ENCODE measurements at regions not wholly inside any gene's neighbourhood (a gene's known extent, or its start where the extent isn't known, plus 50 kb on each side); places are given as distances from the start of the nearest gene placed in this dataset.

DNA sequence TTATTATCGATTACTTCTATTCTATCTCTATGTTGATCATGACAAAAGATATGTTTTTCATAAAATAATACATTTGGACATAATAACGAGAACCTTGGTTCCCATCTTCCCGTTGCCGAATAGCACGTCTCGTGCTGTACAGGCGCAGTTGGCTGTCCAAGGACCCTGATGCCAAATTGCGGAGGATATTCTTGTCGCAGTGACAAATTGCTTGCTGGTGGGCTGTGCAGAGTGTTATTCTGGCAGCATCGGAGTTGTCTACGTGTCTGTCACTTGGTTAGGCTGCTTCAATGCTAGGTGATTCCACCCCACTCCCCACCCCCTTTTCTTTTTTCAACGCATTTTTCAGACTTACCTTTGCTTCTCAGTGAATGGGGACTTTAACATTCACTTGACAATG is 546.8 kb downstream of the PRKD1 start:
- Mint-ChIP-seq H3K36me3 (ENCODE audit: low read depth) (no peaks in the 10 kb centered on the region), H3K27me3 (ENCODE audit: low read depth) (peaks cover 12% of the 10 kb centered on the region), H3K27ac (ENCODE audit: unreplicated experiment) (no peak overlapping the region), H3K9me3 (peaks cover 5% of the 10 kb centered on the region), H3K4me1 (peaks cover 8% of the 10 kb centered on the region), H3K4me3 (no peak overlapping the region)
- no peak for DNase-seq (ENCODE audit: low read depth, low spot score)
- TF ChIP-seq, protein P1, sequence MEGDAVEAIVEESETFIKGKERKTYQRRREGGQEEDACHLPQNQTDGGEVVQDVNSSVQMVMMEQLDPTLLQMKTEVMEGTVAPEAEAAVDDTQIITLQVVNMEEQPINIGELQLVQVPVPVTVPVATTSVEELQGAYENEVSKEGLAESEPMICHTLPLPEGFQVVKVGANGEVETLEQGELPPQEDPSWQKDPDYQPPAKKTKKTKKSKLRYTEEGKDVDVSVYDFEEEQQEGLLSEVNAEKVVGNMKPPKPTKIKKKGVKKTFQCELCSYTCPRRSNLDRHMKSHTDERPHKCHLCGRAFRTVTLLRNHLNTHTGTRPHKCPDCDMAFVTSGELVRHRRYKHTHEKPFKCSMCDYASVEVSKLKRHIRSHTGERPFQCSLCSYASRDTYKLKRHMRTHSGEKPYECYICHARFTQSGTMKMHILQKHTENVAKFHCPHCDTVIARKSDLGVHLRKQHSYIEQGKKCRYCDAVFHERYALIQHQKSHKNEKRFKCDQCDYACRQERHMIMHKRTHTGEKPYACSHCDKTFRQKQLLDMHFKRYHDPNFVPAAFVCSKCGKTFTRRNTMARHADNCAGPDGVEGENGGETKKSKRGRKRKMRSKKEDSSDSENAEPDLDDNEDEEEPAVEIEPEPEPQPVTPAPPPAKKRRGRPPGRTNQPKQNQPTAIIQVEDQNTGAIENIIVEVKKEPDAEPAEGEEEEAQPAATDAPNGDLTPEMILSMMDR (conservative IDR thresholded peaks at IDR 0.05) = no peak

- H3K9me3 Mint-ChIP-seq = peaks cover 4% of the 10 kb centered on the region
- H3K36me3 Mint-ChIP-seq (ENCODE audit: low read depth) = no peaks in the 10 kb centered on the region
- DNase-seq (ENCODE audit: low read depth, low spot score) = no peak
- peaks cover 35% of the 10 kb centered on the region for H3K27me3 Mint-ChIP-seq (ENCODE audit: low read depth)
- H3K4me3 Mint-ChIP-seq = no peak overlapping the region
- no peak overlapping the region for H3K27ac Mint-ChIP-seq (ENCODE audit: unreplicated experiment)
- H3K4me1 Mint-ChIP-seq = peaks cover 19% of the 10 kb centered on the region
- TF ChIP-seq, protein P1 (conservative IDR thresholded peaks at IDR 0.05) = no peak
These were observed 539.1 kb downstream of the PRKD1 start for GRCh38 chr14:29388571-29388970.

GRCh38 chr14:29390081-29390832 is 537.4 kb downstream of the PRKD1 start:
- H3K27me3 Mint-ChIP-seq (ENCODE audit: low read depth) = peaks cover 36% of the 10 kb centered on the region
- H3K36me3 Mint-ChIP-seq (ENCODE audit: low read depth) = no peaks in the 10 kb centered on the region
- TF ChIP-seq, protein P1 (conservative IDR thresholded peaks at IDR 0.05) = no peak
- peak overlapping the region; percentile 28 for H3K4me3 Mint-ChIP-seq
- H3K27ac Mint-ChIP-seq (ENCODE audit: unreplicated experiment) = no peak overlapping the region
- peak; percentile 1 for DNase-seq (ENCODE audit: low read depth, low spot score)
- H3K4me1 Mint-ChIP-seq = peaks cover 19% of the 10 kb centered on the region
- peaks cover 4% of the 10 kb centered on the region for H3K9me3 Mint-ChIP-seq

DNA sequence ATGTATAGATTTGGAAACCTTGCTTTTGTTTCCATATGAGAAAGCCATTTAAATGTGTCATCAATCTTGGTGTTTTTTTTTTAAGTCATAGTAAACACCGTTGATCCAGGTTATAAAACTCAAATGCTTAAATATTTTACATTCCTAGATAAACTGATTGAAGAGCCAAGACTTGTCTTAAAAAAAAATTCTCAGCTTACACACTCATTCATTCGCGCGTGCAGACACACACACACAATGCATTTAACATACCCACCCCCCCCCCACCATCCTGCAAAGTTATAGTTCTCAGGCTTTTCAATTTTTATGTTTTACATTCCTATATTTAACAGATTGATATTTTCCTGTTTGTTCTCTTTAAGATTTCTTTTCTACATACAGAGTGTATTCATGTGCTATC is 536.4 kb downstream of the PRKD1 start:
- Mint-ChIP-seq H3K9me3 (peaks cover 4% of the 10 kb centered on the region), H3K4me1 (peaks cover 19% of the 10 kb centered on the region), H3K27me3 (ENCODE audit: low read depth) (peaks cover 41% of the 10 kb centered on the region), H3K36me3 (ENCODE audit: low read depth) (no peaks in the 10 kb centered on the region), H3K27ac (ENCODE audit: unreplicated experiment) (no peak overlapping the region), H3K4me3 (no peak overlapping the region)
- no peak for DNase-seq (ENCODE audit: low read depth, low spot score)
- TF ChIP-seq, protein P1 (conservative IDR thresholded peaks at IDR 0.05) = no peak

GRCh38 chr14:29391801-29392200 is 535.8 kb downstream of the PRKD1 start:
- Mint-ChIP-seq H3K4me1 (peaks cover 19% of the 10 kb centered on the region), H3K27ac (ENCODE audit: unreplicated experiment) (no peak overlapping the region), H3K27me3 (ENCODE audit: low read depth) (peaks cover 45% of the 10 kb centered on the region), H3K36me3 (ENCODE audit: low read depth) (no peaks in the 10 kb centered on the region), H3K4me3 (no peak overlapping the region), H3K9me3 (peaks cover 4% of the 10 kb centered on the region)
- TF ChIP-seq, protein P1 (conservative IDR thresholded peaks at IDR 0.05) = no peak
- no peak for DNase-seq (ENCODE audit: low read depth, low spot score)
